Uterus (tissue), 3 donors: ENCODE measurements at regions not wholly inside any gene's neighbourhood (a gene's known extent, or its start where the extent isn't known, plus 50 kb on each side); places are given as distances from the start of the nearest gene placed in this dataset.

Experiments
- DNase-seq, 2 donors: peaks; one replicate each; pipeline ENCODE4 v3.0.0-alpha.2; 2019 to 2020
- H3K27ac ChIP-seq, 2 donors: fragments of 200-600 bp; sonication (generic); 1 replicate in 1 of 2; 2 replicates in 1 of 2; pipeline ENCODE4 v1.5.1; 2016 to 2018
- H3K27me3 ChIP-seq, 2 donors: fragments of 200-600 bp; sonication (generic); one replicate each; pipeline ENCODE4 v1.5.1; 2018 to 2019; ENCODE audit warnings: control low read depth in 1 of 2
- H3K36me3 ChIP-seq, 2 donors: fragments of 200-600 bp; sonication (generic); one replicate each; pipeline ENCODE4 v1.5.1; 2019; ENCODE audit warnings: control low read depth in 1 of 2
- H3K4me1 ChIP-seq, 2 donors: fragments of 200-600 bp; sonication (generic); one replicate each; pipeline ENCODE4 v1.5.1; 2018 to 2019; ENCODE audit warnings: control low read depth in 1 of 2
- H3K4me3 ChIP-seq, 2 donors: fragments of 200-600 bp; sonication (generic); 1 replicate in 1 of 2; 2 replicates in 1 of 2; pipeline ENCODE4 v1.5.1; 2018 to 2019; ENCODE audit warnings: mild to moderate bottlenecking in 1 of 2
- H3K9me3 ChIP-seq, 2 donors: fragments of 200-600 bp; sonication (generic); one replicate each; pipeline ENCODE4 v1.5.1; 2019; ENCODE audit warnings: control low read depth in 1 of 2
- CTCF ChIP-seq, 4 experiments: fragments of 200-600 bp in 2 of 4; fragments of 450-650 bp in 2 of 4; sonication (generic) in 2 of 4; IDR thresholded peaks; one replicate each; pipeline ENCODE4 v1.5.1; 2016 to 2019; ENCODE audit warnings: antibody characterized with exemption in 4 of 4, mild to moderate bottlenecking in 2 of 4, moderate library complexity in 1 of 4
- POLR2A ChIP-seq, 2 donors: fragments of 450-650 bp; IDR thresholded peaks; one replicate each; pipeline ENCODE4 v1.6.1; 2016; ENCODE audit warnings: antibody characterized with exemption in 2 of 2, mild to moderate bottlenecking in 1 of 2, moderate library complexity in 1 of 2
- intact Hi-C: fragments of 100-400 bp; cut with DNase I; formaldehyde crosslinking; loops from one replicate; pipeline ENCODE4 v1.15.1; 2023; ENCODE audit warnings: low total_unique reads
- donor health status: DM: yes; HTN: yes; CAD: no.

GRCh38 chr6:150456466-150456865, 87.7 kb downstream of the IYD start:
- Histone ChIP-seq H3K4me3 (no peak overlapping the region), H3K27me3 (no peaks in the 10 kb centered on the region), H3K4me1 (no peaks in the 10 kb centered on the region), H3K9me3 (no peaks in the 10 kb centered on the region), H3K36me3 (no peaks in the 10 kb centered on the region), H3K27ac (no peak overlapping the region)
- DNase-seq: no peak
- intact Hi-C loops: no loop called here
- TF ChIP-seq POLR2A (IDR thresholded peaks at IDR 0.05) (no peak), CTCF (IDR thresholded peaks at IDR 0.05) (no peak)

- H3K4me3 ChIP-seq: no peak overlapping the region
- intact Hi-C loops: no loop called here
- H3K27ac ChIP-seq: no peak overlapping the region
- no peak for DNase-seq
- no peaks in the 10 kb centered on the region for H3K4me1 ChIP-seq
- H3K9me3 ChIP-seq: no peaks in the 10 kb centered on the region
- no peaks in the 10 kb centered on the region for H3K27me3 ChIP-seq
- TF ChIP-seq POLR2A (IDR thresholded peaks at IDR 0.05): no peak
- TF ChIP-seq CTCF (IDR thresholded peaks at IDR 0.05): no peak
- H3K36me3 ChIP-seq: no peaks in the 10 kb centered on the region
Observed at GRCh38 chr6:150456902-150457643, 88.3 kb downstream of the IYD start.

- no peaks in the 10 kb centered on the region for H3K4me1 ChIP-seq
- no peak for TF ChIP-seq CTCF (IDR thresholded peaks at IDR 0.05)
- no peak for TF ChIP-seq POLR2A (IDR thresholded peaks at IDR 0.05)
- no peak overlapping the region for H3K27ac ChIP-seq
- no peak for DNase-seq
- intact Hi-C loops: no loop called here
- H3K9me3 ChIP-seq: no peaks in the 10 kb centered on the region
- no peaks in the 10 kb centered on the region for H3K36me3 ChIP-seq
- H3K27me3 ChIP-seq: no peaks in the 10 kb centered on the region
- no peak overlapping the region for H3K4me3 ChIP-seq
Observed at GRCh38 chr6:150458579-150458978, 89.8 kb downstream of the IYD start.

GRCh38 chr6:150463852-150464251, 95.0 kb downstream of the IYD start:
- Histone ChIP-seq H3K4me3 (no peak overlapping the region), H3K27ac (no peak overlapping the region), H3K36me3 (no peaks in the 10 kb centered on the region), H3K27me3 (no peaks in the 10 kb centered on the region), H3K9me3 (no peaks in the 10 kb centered on the region), H3K4me1 (no peaks in the 10 kb centered on the region)
- TF ChIP-seq CTCF (IDR thresholded peaks at IDR 0.05): no peak
- no peak for TF ChIP-seq POLR2A (IDR thresholded peaks at IDR 0.05)
- no peak for DNase-seq
- intact Hi-C loops: no loop called here

GRCh38 chr6:150464966-150465365, 96.2 kb downstream of the IYD start:
- Histone ChIP-seq H3K4me1 (no peaks in the 10 kb centered on the region), H3K27me3 (no peaks in the 10 kb centered on the region), H3K4me3 (no peak overlapping the region), H3K27ac (no peak overlapping the region), H3K36me3 (no peaks in the 10 kb centered on the region), H3K9me3 (no peaks in the 10 kb centered on the region)
- no peak for TF ChIP-seq POLR2A (IDR thresholded peaks at IDR 0.05)
- no peak for TF ChIP-seq CTCF (IDR thresholded peaks at IDR 0.05)
- intact Hi-C loops: no loop called here
- DNase-seq: no peak
